HepG2 (cell line): ENCODE measurements at regions not wholly inside any gene's neighbourhood (a gene's known extent, or its start where the extent isn't known, plus 50 kb on each side); places are given as distances from the start of the nearest gene placed in this dataset.

ENCODE experiments used
- ATF3 ChIP-seq: sonication (generic); formaldehyde crosslinking; IDR thresholded peaks from 2 replicates; pipeline ENCODE4 v1.4.0; 2020; ENCODE audit warnings: missing genetic modification reagents
- BCL3 ChIP-seq: sonication (generic); formaldehyde crosslinking; IDR thresholded peaks from 2 replicates; pipeline ENCODE4 v1.5.1; 2020; ENCODE audit warnings: mild to moderate bottlenecking, missing genetic modification reagents, moderate library complexity
- CBFB ChIP-seq: sonication (generic); formaldehyde crosslinking; IDR thresholded peaks from 2 replicates; pipeline ENCODE4 v1.4.0; 2020; ENCODE audit warnings: missing genetic modification reagents
- CENPX ChIP-seq: sonication (generic); formaldehyde crosslinking; IDR thresholded peaks from 2 replicates; pipeline ENCODE4 v1.9.0; 2021; ENCODE audit warnings: mild to moderate bottlenecking, missing genetic modification reagents, moderate library complexity
- CREBL2 ChIP-seq: sonication (generic); formaldehyde crosslinking; IDR thresholded peaks from 2 replicates; pipeline ENCODE4 v1.8.1; 2023; ENCODE audit warnings: missing genetic modification reagents, mild to moderate bottlenecking, borderline replicate concordance
- CSRNP2 ChIP-seq: sonication (generic); formaldehyde crosslinking; conservative IDR thresholded peaks from 2 replicates; pipeline ENCODE4 v1.8.0; 2022; ENCODE audit warnings: low read depth, missing genetic modification reagents
- FOXO1 ChIP-seq: sonication (generic); formaldehyde crosslinking; IDR thresholded peaks from 2 replicates; pipeline ENCODE4 v1.4.0; 2020; ENCODE audit warnings: missing genetic modification reagents
- KLF16 ChIP-seq, 2 experiments: sonication (generic) in 1 of 2; formaldehyde crosslinking in 1 of 2; IDR thresholded peaks; 2 replicates each; pipeline versions ENCODE4 v1.6.1 to v1.8.0; 2016 to 2023; ENCODE audit warnings: missing genetic modification reagents in 2 of 2, missing compliant biosample characterization in 1 of 2
- KMT2A ChIP-seq: sonication (generic); formaldehyde crosslinking; IDR thresholded peaks from 2 replicates; pipeline ENCODE4 v1.4.0; 2020; ENCODE audit warnings: missing genetic modification reagents
- RAD51 ChIP-seq: fragments of 450-650 bp; IDR thresholded peaks from 2 replicates; pipeline ENCODE4 v1.6.1; 2016; ENCODE audit warnings: borderline replicate concordance
- RFX3 ChIP-seq: IDR thresholded peaks from 2 replicates; pipeline ENCODE4 v1.6.1; 2016; ENCODE audit warnings: missing biosample characterization, missing genetic modification reagents
- SKI ChIP-seq: fragments of 450-650 bp; IDR thresholded peaks from one replicate; pipeline ENCODE4 v1.6.1; 2018; ENCODE audit warnings: mild to moderate bottlenecking; ENCODE audit not compliant: partially characterized antibody
- SP2 ChIP-seq: sonication (generic); formaldehyde crosslinking; IDR thresholded peaks from 2 replicates; pipeline ENCODE4 v1.5.1; 2020; ENCODE audit warnings: mild to moderate bottlenecking, missing genetic modification reagents
- TOPORS ChIP-seq: sonication (generic); formaldehyde crosslinking; IDR thresholded peaks from 2 replicates; pipeline ENCODE4 v1.8.0; 2023; ENCODE audit warnings: mild to moderate bottlenecking, missing genetic modification reagents
- U2AF2 ChIP-seq: fragments of 200-400 bp; formaldehyde crosslinking; IDR thresholded peaks from 2 replicates; pipeline ENCODE4 v1.6.1; 2017; ENCODE audit warnings: low read depth, mild to moderate bottlenecking, low read length
- ZNF205 ChIP-seq: IDR thresholded peaks from 2 replicates; pipeline ENCODE4 v1.6.1; 2018; ENCODE audit warnings: missing biosample characterization, missing genetic modification reagents
- ZNF274 ChIP-seq: sonication (generic); formaldehyde crosslinking; IDR thresholded peaks from 2 replicates; pipeline ENCODE4 v1.5.1; 2020; ENCODE audit warnings: mild to moderate bottlenecking, missing genetic modification reagents
- ZNF354B ChIP-seq: sonication (generic); formaldehyde crosslinking; IDR thresholded peaks from 2 replicates; pipeline ENCODE4 v1.8.0; 2022; ENCODE audit warnings: mild to moderate bottlenecking, missing genetic modification reagents
- ZNF460 ChIP-seq: sonication (generic); formaldehyde crosslinking; IDR thresholded peaks from 2 replicates; pipeline ENCODE4 v1.5.1; 2020; ENCODE audit warnings: missing genetic modification reagents, mild to moderate bottlenecking, borderline replicate concordance
- ZNF496 ChIP-seq: sonication (generic); formaldehyde crosslinking; IDR thresholded peaks from 2 replicates; pipeline ENCODE4 v1.8.1; 2023; ENCODE audit warnings: mild to moderate bottlenecking, moderate library complexity, missing genetic modification reagents; ENCODE audit not compliant: insufficient replicate concordance
- ZNF619 ChIP-seq: sonication (generic); formaldehyde crosslinking; IDR thresholded peaks from 2 replicates; pipeline ENCODE4 v1.4.0; 2020; ENCODE audit warnings: mild to moderate bottlenecking, missing genetic modification reagents
- ZNF629 ChIP-seq: sonication (generic); formaldehyde crosslinking; conservative IDR thresholded peaks from 2 replicates; pipeline ENCODE4 v1.5.0; 2020; ENCODE audit warnings: missing genetic modification reagents
- ZNF687 ChIP-seq: sonication (generic); formaldehyde crosslinking; IDR thresholded peaks from 2 replicates; pipeline ENCODE4 v1.5.1; 2020; ENCODE audit warnings: mild to moderate bottlenecking, missing genetic modification reagents, moderate library complexity
- ZNF747 ChIP-seq: sonication (generic); formaldehyde crosslinking; IDR thresholded peaks from 2 replicates; pipeline ENCODE4 v1.8.1; 2023; ENCODE audit warnings: missing genetic modification reagents, mild to moderate bottlenecking, borderline replicate concordance
- ZNF772 ChIP-seq: sonication (generic); formaldehyde crosslinking; IDR thresholded peaks from 2 replicates; pipeline ENCODE4 v1.5.0; 2020; ENCODE audit warnings: mild to moderate bottlenecking, missing genetic modification reagents

GRCh38 chr11:43576803-43577521 lies 103.6 kb upstream of the HSD17B12 start (continued):
- TF ChIP-seq CREBL2 (CRISPR knock-in tag) (no peak), U2AF2 (no peak), SKI (no peak), BCL3 (CRISPR knock-in tag) (no peak), ZNF496 (CRISPR knock-in tag) (no peak), CBFB (CRISPR knock-in tag) (no peak), ZNF687 (peak; percentile 21; the same call in 1 of the 2 replicates), RAD51 (no peak), ZNF354B (CRISPR knock-in tag) (no peak), CSRNP2 (CRISPR knock-in tag) (no peak), ZNF629 (CRISPR knock-in tag) (no peak), RFX3 (CRISPR knock-in tag) (no peak), ZNF747 (CRISPR knock-in tag) (no peak), ATF3 (CRISPR knock-in tag) (0 out of 2 replicates have a peak, but pooled peaks have one; percentile 24), ZNF619 (CRISPR knock-in tag) (no peak), SP2 (CRISPR knock-in tag) (no peak), FOXO1 (CRISPR knock-in tag) (no peak), ZNF772 (CRISPR knock-in tag) (peak; percentile 60; the same call in 1 of the 2 replicates), KLF16 (CRISPR knock-in tag; IDR thresholded peaks at IDR 0.05) (peak in 1 of 2 experiments; percentile 61; a peak in 1 of 4 replicates), CENPX (CRISPR knock-in tag) (no peak), ZNF205 (CRISPR knock-in tag) (no peak), ZNF274 (CRISPR knock-in tag) (no peak), KMT2A (CRISPR knock-in tag) (no peak), ZNF460 (CRISPR knock-in tag) (no peak), TOPORS (CRISPR knock-in tag) (no peak)
